A549 (cell line): ENCODE measurements at regions not wholly inside any gene's neighbourhood (a gene's known extent, or its start where the extent isn't known, plus 50 kb on each side); places are given as distances from the start of the nearest gene placed in this dataset.
"Not testable (repeated sequence)": the region's sequence is repeated elsewhere in the genome, so short reads cannot be mapped to it uniquely, and the experiment has no call there.

ENCODE experiments used
- ATAC-seq, 2 experiments: fragments of 200-7000 bp in 1 of 2; fragments of >200 bp in 1 of 2; cut with Nextera tagmentation in 1 of 2; cut with Tn5 transposase in 1 of 2; 3 replicates each; pipeline versions ENCODE4 v1.8.0 to v1.9.1; 2018 to 2020; ENCODE audit warnings: mild to moderate bottlenecking in 1 of 2, moderate library complexity in 1 of 2
- CTCF ChIA-PET: fragments of 300-600 bp; sonication (Branson Sonifier 250); formaldehyde crosslinking; extraction: SDS; loops from one replicate; lab custom pipeline; 2021; ENCODE audit warnings: antibody characterized with exemption, inconsistent platforms; lab: Yijun Ruan, JAX
- POLR2A ChIA-PET: fragments of 350-600 bp; formaldehyde crosslinking; extraction: SDS; loops from one replicate; lab custom pipeline; 2021; ENCODE audit warnings: antibody characterized with exemption, inconsistent platforms; lab: Yijun Ruan, JAX
- DNase-seq, 2 experiments: peaks; one replicate each; pipeline versions ENCODE4 v3.0.0 to v3.0.0-alpha.2; 2011 to 2016; ENCODE audit warnings: low read depth in 1 of 2, low spot score in 1 of 2
- FAIRE-seq: peaks from 2 replicates; lab custom pipeline; 2011; peaks lifted over from hg19 to GRCh38; lab: Jason Lieb, UNC
- H3K27ac ChIP-seq, 2 experiments: fragments of >200 bp; sonication (Bioruptor Twin); formaldehyde crosslinking; 3 replicates each; pipeline ENCODE4 v1.5.1; 2016 to 2017
- H3K4me1 ChIP-seq: fragments of >200 bp; sonication (Bioruptor Twin); formaldehyde crosslinking; 3 replicates; pipeline ENCODE4 v1.6.1; 2016
- H3K4me2 ChIP-seq: fragments of >200 bp; sonication (Bioruptor Twin); formaldehyde crosslinking; 3 replicates; pipeline ENCODE4 v1.6.1; 2016
- H3K4me3 ChIP-seq: fragments of >200 bp; sonication (Bioruptor Twin); formaldehyde crosslinking; 3 replicates; pipeline ENCODE4 v1.5.1; 2016
- H3K9me3 ChIP-seq: fragments of >200 bp; sonication (Bioruptor Twin); formaldehyde crosslinking; 3 replicates; pipeline ENCODE4 v1.6.1; 2016
- BHLHE40 ChIP-seq: IDR thresholded peaks from 2 replicates; pipeline ENCODE4 v1.6.1; 2012; ENCODE audit warnings: low read depth, low read length, inconsistent platforms
- CBX2 ChIP-seq: fragments of 200-600 bp; sonication (generic); IDR thresholded peaks from 2 replicates; pipeline ENCODE4 v1.6.1; 2016; ENCODE audit warnings: low read depth, mild to moderate bottlenecking, borderline replicate concordance
- CEBPB ChIP-seq, 2 experiments: fragments of >200 bp in 1 of 2; sonication (Bioruptor Twin) in 1 of 2; formaldehyde crosslinking in 1 of 2; IDR thresholded peaks; 2 replicates each; pipeline ENCODE4 v1.6.1; 2012 to 2016
- CHD2 ChIP-seq: fragments of 150-350 bp; IDR thresholded peaks from 2 replicates; pipeline ENCODE4 v1.6.1; 2014; ENCODE audit warnings: low read length; ENCODE audit not compliant: partially characterized antibody
- CHD4 ChIP-seq: fragments of 200-600 bp; sonication (generic); IDR thresholded peaks from 2 replicates; pipeline ENCODE4 v1.6.1; 2016; ENCODE audit warnings: antibody characterized with exemption, mild to moderate bottlenecking, borderline replicate concordance
- EHF ChIP-seq: fragments of 250-450 bp; sonication (Bioruptor Pico); IDR thresholded peaks from 2 replicates; pipeline ENCODE4 v1.5.0; 2020; ENCODE audit warnings: mild to moderate bottlenecking
- EHMT2 ChIP-seq: fragments of 200-600 bp; sonication (generic); IDR thresholded peaks from 2 replicates; pipeline ENCODE4 v1.6.1; 2016; ENCODE audit warnings: antibody characterized with exemption, low read depth, mild to moderate bottlenecking, moderate library complexity
- EP300 ChIP-seq, 2 experiments: fragments of >200 bp; sonication (Bioruptor Twin); formaldehyde crosslinking; IDR thresholded peaks; 2 replicates in 1 of 2; 3 replicates in 1 of 2; pipeline ENCODE4 v1.6.1; 2016 to 2017
- ESRRA ChIP-seq: fragments of 150-350 bp; IDR thresholded peaks from 2 replicates; pipeline ENCODE4 v1.6.1; 2014; ENCODE audit warnings: mild to moderate bottlenecking, low read length, borderline replicate concordance
- FOSL2 ChIP-seq, 2 experiments: fragments of 450-650 bp in 1 of 2; fragments of >200 bp in 1 of 2; sonication (Bioruptor Twin) in 1 of 2; formaldehyde crosslinking; IDR thresholded peaks; 2 replicates each; pipeline versions ENCODE4 v1.5.0 to v1.6.1; 2016 to 2020; ENCODE audit warnings: mild to moderate bottlenecking in 1 of 2, moderate library complexity in 1 of 2
- HOXB13 ChIP-seq: fragments of 250-450 bp; sonication (Bioruptor Pico); IDR thresholded peaks from 2 replicates; pipeline ENCODE4 v1.5.0; 2020; ENCODE audit warnings: low read depth, mild to moderate bottlenecking, moderate library complexity
- MAFK ChIP-seq: fragments of 450-650 bp; IDR thresholded peaks from 2 replicates; pipeline ENCODE4 v1.6.1; 2014; ENCODE audit not compliant: partially characterized antibody
- MAZ ChIP-seq: fragments of 150-350 bp; IDR thresholded peaks from 2 replicates; pipeline ENCODE4 v1.6.1; 2014; ENCODE audit warnings: antibody characterized with exemption, low read depth, low read length, borderline replicate concordance
- NFE2L2 ChIP-seq: fragments of 150-350 bp; conservative IDR thresholded peaks from 2 replicates; pipeline ENCODE4 v1.6.1; 2014; ENCODE audit warnings: low read length
- PHF8 ChIP-seq: fragments of 200-600 bp; sonication (generic); IDR thresholded peaks from 2 replicates; pipeline ENCODE4 v1.6.1; 2016; ENCODE audit warnings: low read depth, mild to moderate bottlenecking, antibody characterized with exemption, moderate library complexity, borderline replicate concordance
- POLR2AphosphoS2 ChIP-seq: conservative IDR thresholded peaks from 2 replicates; pipeline ENCODE4 v1.6.1; 2012; ENCODE audit warnings: low read length, improper control_type of control experiment, inconsistent platforms
- RAD21 ChIP-seq, 2 experiments: fragments of >200 bp in 1 of 2; sonication (Bioruptor Twin) in 1 of 2; formaldehyde crosslinking in 1 of 2; IDR thresholded peaks in 1 of 2; conservative IDR thresholded peaks in 1 of 2; 2 replicates in 1 of 2; 3 replicates in 1 of 2; pipeline ENCODE4 v1.6.1; 2012 to 2018; ENCODE audit warnings: inconsistent platforms in 1 of 2
- RARB ChIP-seq: fragments of 250-450 bp; sonication (Bioruptor Pico); IDR thresholded peaks from 2 replicates; pipeline ENCODE4 v1.8.0; 2021; ENCODE audit warnings: mild to moderate bottlenecking, moderate library complexity
- RNF2 ChIP-seq: fragments of 200-600 bp; sonication (generic); IDR thresholded peaks from 2 replicates; pipeline ENCODE4 v1.6.1; 2016; ENCODE audit warnings: low read depth, mild to moderate bottlenecking, antibody characterized with exemption, moderate library complexity, borderline replicate concordance
- SMC3 ChIP-seq: fragments of >200 bp; sonication (Bioruptor Twin); formaldehyde crosslinking; IDR thresholded peaks from 3 replicates; pipeline ENCODE4 v1.6.1; 2018; ENCODE audit warnings: inconsistent platforms
- SREBF2 ChIP-seq: fragments of 450-650 bp; IDR thresholded peaks from 2 replicates; pipeline ENCODE4 v1.6.1; 2014; ENCODE audit warnings: mild to moderate bottlenecking, moderate library complexity
- WGBS: methylation state at CpG from one replicate; pipeline ENCODE4 v1.1.6; 2017; ENCODE audit errors: missing lambda C conversion rate; 5-methylcytosine and 5-hydroxymethylcytosine counted together
- TF ChIP-seq, protein P1 (sequence below): fragments of 250-450 bp; sonication (Bioruptor Pico); IDR thresholded peaks from 2 replicates; pipeline ENCODE4 v1.5.0; 2020; ENCODE audit warnings: low read depth, mild to moderate bottlenecking, moderate library complexity
- TF ChIP-seq, protein P2 (sequence below): fragments of 450-650 bp; IDR thresholded peaks from 2 replicates; pipeline ENCODE4 v1.6.1; 2014; ENCODE audit warnings: antibody characterized with exemption
- TF ChIP-seq, protein P3 (sequence below): fragments of 150-350 bp; IDR thresholded peaks from 2 replicates; pipeline ENCODE4 v1.6.1; 2014; ENCODE audit warnings: low read depth, mild to moderate bottlenecking, low read length
- TF ChIP-seq, protein P4 (sequence below): fragments of 250-450 bp; sonication (Bioruptor Pico); IDR thresholded peaks from 2 replicates; pipeline ENCODE4 v1.5.0; 2021; ENCODE audit warnings: mild to moderate bottlenecking, moderate library complexity, borderline replicate concordance

DNA sequence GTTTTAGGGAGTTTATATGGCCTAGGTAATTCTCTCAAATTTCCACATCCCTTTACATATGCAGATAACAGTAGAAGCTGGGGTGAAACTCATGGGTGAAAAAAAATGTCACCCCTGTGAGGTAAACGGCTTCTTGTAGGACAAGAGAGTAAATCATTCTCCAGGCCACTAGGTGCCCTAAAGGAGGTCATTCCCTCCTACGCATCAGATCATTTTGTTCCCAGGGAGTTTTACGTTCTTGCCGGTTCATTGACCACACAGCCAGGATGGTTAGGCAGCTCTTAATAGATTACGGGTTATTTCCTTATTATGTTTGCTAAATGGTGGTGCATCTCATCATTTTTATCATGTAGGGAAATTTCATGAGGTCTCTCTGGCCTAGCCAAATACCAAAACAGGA lies 225.8 kb upstream of the NOCT start:
- no peak for TF ChIP-seq SMC3
- TF ChIP-seq POLR2AphosphoS2: no peak
- TF ChIP-seq RAD21 (conservative IDR thresholded peaks at IDR 0.05 in 1 of 2, IDR thresholded peaks at IDR 0.05 in 1 of 2): no peak
- TF ChIP-seq, protein P1, sequence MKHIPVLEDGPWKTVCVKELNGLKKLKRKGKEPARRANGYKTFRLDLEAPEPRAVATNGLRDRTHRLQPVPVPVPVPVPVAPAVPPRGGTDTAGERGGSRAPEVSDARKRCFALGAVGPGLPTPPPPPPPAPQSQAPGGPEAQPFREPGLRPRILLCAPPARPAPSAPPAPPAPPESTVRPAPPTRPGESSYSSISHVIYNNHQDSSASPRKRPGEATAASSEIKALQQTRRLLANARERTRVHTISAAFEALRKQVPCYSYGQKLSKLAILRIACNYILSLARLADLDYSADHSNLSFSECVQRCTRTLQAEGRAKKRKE (CRISPR knock-in tag): no peak
- no peak for TF ChIP-seq EP300 (IDR thresholded peaks at IDR 0.05)
- TF ChIP-seq, all 56 proteins: peak for 0
- H3K9me3 ChIP-seq: no peaks in the 10 kb centered on the region
- DNase-seq (no peak), FAIRE-seq (no peak), ATAC-seq (no peak)
- no peak overlapping the region for H3K4me3 ChIP-seq
- no peak overlapping the region for H3K4me2 ChIP-seq
- 71% methylated on average over 5 of the region's 5 CpGs for WGBS
- ChIA-PET POLR2A (no interaction called here), CTCF (interaction anchor here (0.6 kb wide), 1 partner anchor 270 kb away, joined by 4 read pairs; no protein-coding TSS in a partner anchor)
- no peak overlapping the region for H3K27ac ChIP-seq
- H3K4me1 ChIP-seq: no peaks in the 10 kb centered on the region

DNA sequence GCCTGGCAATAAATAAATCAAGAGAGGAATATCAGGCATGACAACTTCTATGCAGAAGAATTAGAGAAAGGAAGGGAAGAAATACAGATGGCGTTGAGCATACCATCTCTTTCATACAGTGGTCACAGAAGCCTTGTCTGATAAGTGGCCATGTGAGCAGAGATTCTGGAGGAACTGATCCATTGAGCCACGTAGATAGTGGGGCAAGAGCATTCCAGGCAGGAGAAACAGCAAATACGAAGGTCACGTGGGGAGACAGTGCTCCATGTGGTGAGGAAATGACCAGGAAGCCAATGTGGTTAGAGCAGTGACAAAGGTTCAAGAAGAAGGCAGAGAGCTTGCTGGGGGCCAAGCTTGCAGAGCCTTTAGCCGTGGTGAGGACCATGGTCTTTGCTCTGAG lies 226.7 kb upstream of the NOCT start:
- CTCF ChIA-PET: no interaction called here

DNA sequence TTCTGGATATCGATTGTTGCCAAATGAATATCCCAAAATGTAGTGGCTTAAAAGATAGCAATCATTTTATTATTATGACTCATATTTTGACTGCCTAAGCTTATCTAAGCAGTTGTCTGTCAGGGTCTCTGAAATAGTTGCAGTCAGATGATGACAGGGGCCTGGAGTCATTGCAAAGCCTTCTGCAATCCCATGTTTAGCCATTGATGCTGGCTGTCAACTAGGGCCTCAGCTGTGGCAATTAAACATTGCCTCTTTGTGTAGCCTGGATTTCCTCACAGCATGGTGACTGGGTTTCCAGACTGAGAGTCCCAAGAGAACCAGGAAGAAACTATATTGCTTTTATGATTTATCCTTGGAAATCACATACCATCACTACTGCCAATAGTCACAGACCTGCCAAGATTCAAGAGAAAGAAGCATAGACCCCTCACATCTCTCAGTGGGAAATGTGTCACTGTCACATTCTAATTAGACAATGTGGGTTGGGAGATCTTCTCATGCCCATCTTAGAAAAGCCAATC lies 227.3 kb upstream of the NOCT start:
- Histone ChIP-seq H3K27ac (no peak overlapping the region), H3K9me3 (no peaks in the 10 kb centered on the region), H3K4me3 (no peak overlapping the region), H3K4me1 (no peaks in the 10 kb centered on the region), H3K4me2 (no peak overlapping the region)
- POLR2A ChIA-PET: no interaction called here
- ATAC-seq: no peak
- 0% methylated on average over 1 of the region's 1 CpG for WGBS
- no peak for TF ChIP-seq PHF8
- TF ChIP-seq, protein P2, sequence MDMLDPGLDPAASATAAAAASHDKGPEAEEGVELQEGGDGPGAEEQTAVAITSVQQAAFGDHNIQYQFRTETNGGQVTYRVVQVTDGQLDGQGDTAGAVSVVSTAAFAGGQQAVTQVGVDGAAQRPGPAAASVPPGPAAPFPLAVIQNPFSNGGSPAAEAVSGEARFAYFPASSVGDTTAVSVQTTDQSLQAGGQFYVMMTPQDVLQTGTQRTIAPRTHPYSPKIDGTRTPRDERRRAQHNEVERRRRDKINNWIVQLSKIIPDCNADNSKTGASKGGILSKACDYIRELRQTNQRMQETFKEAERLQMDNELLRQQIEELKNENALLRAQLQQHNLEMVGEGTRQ: no peak
- TF ChIP-seq EHMT2: no peak
- TF ChIP-seq CHD2: no peak
- no peak for TF ChIP-seq SREBF2
- TF ChIP-seq, protein P3, sequence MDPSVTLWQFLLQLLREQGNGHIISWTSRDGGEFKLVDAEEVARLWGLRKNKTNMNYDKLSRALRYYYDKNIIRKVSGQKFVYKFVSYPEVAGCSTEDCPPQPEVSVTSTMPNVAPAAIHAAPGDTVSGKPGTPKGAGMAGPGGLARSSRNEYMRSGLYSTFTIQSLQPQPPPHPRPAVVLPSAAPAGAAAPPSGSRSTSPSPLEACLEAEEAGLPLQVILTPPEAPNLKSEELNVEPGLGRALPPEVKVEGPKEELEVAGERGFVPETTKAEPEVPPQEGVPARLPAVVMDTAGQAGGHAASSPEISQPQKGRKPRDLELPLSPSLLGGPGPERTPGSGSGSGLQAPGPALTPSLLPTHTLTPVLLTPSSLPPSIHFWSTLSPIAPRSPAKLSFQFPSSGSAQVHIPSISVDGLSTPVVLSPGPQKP: no peak
- CTCF ChIA-PET: no interaction called here
- FAIRE-seq: no peak
- no peak for DNase-seq

More for the DNA sequence above, 226.7 kb upstream of the NOCT start:
- FAIRE-seq (no peak), ATAC-seq (no peak), DNase-seq (no peak)
- POLR2A ChIA-PET: no interaction called here
- WGBS: 39% methylated on average over 5 of the region's 5 CpGs
- no peaks in the 10 kb centered on the region for H3K9me3 ChIP-seq
- H3K4me2 ChIP-seq: no peak overlapping the region
- no peak overlapping the region for H3K27ac ChIP-seq
- TF ChIP-seq NFE2L2 (no peak), ESRRA (no peak), MAZ (no peak), POLR2AphosphoS2 (no peak), RARB (CRISPR knock-in tag) (no peak), HOXB13 (CRISPR knock-in tag) (no peak), EHF (CRISPR knock-in tag) (no peak), FOSL2 (IDR thresholded peaks at IDR 0.05) (no peak), FOSL2 (CRISPR knock-in tag; IDR thresholded peaks at IDR 0.05) (no peak), CHD4 (no peak), BHLHE40 (no peak), RAD21 (conservative IDR thresholded peaks at IDR 0.05 in 1 of 2, IDR thresholded peaks at IDR 0.05 in 1 of 2) (no peak), MAFK (no peak), CBX2 (no peak), CEBPB (IDR thresholded peaks at IDR 0.05) (no peak), RNF2 (no peak), CHD2 (no peak)
- TF ChIP-seq, protein P1 (CRISPR knock-in tag): no peak
- TF ChIP-seq, protein P4, sequence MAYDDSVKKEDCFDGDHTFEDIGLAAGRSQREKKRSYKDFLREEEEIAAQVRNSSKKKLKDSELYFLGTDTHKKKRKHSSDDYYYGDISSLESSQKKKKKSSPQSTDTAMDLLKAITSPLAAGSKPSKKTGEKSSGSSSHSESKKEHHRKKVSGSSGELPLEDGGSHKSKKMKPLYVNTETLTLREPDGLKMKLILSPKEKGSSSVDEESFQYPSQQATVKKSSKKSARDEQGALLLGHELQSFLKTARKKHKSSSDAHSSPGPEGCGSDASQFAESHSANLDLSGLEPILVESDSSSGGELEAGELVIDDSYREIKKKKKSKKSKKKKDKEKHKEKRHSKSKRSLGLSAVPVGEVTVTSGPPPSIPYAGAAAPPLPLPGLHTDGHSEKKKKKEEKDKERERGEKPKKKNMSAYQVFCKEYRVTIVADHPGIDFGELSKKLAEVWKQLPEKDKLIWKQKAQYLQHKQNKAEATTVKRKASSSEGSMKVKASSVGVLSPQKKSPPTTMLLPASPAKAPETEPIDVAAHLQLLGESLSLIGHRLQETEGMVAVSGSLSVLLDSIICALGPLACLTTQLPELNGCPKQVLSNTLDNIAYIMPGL (CRISPR knock-in tag): no peak
- no peaks in the 10 kb centered on the region for H3K4me1 ChIP-seq
- H3K4me3 ChIP-seq: no peak overlapping the region

DNA sequence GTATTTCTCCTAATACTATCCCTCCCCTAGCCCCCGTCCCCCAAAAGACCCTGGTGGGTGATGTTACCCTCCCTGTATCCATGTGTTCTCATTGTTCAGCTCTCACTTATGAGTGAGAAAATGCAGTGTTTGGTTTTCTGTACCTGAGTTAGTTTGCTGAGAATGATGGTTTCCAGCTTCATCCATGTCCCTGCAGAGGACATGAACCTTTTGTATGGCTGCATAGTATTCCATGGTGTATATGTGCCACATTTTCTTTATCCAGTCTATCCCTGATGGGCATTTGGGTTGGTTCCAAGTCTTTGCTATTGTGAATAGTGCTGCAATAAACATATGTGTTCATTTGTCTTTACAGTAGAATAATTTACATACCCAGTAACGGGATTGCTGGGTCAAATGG lies 235.8 kb upstream of the NOCT start:
- FAIRE-seq, CTCF ChIA-PET, DNase-seq, POLR2A ChIA-PET, H3K4me1 ChIP-seq, H3K9me3 ChIP-seq, H3K27ac ChIP-seq, ATAC-seq, H3K4me3 ChIP-seq, H3K4me2 ChIP-seq: not testable (repeated sequence)
- 23% methylated on average over 2 of the region's 2 CpGs for WGBS
